HUES6 (cell line): ENCODE measurements at regions not wholly inside any gene's neighbourhood (a gene's known extent, or its start where the extent isn't known, plus 50 kb on each side); places are given as distances from the start of the nearest gene placed in this dataset.

Experiments used
- H3K27ac ChIP-seq: 2 replicates; pipeline ENCODE4 v1.7.0; 2013; ENCODE audit warnings: low read depth, mild to moderate bottlenecking, low read length, inconsistent platforms
- H3K27me3 ChIP-seq: 2 replicates; pipeline ENCODE4 v1.6.1; 2013; ENCODE audit warnings: low read length; ENCODE audit not compliant: control insufficient read depth, insufficient read depth
- H3K36me3 ChIP-seq: 2 replicates; pipeline ENCODE4 v1.6.1; 2013; ENCODE audit warnings: low read length; ENCODE audit not compliant: control insufficient read depth, insufficient read depth
- H3K4me1 ChIP-seq: 2 replicates; pipeline ENCODE4 v1.6.1; 2013; ENCODE audit warnings: low read length; ENCODE audit not compliant: control insufficient read depth, insufficient read depth
- H3K4me3 ChIP-seq: 2 replicates; pipeline ENCODE4 v1.5.1; 2013; ENCODE audit warnings: low read depth, low read length
- H3K9ac ChIP-seq: one replicate; pipeline ENCODE4 v1.6.1; 2013; ENCODE audit warnings: mild to moderate bottlenecking, low read length
- H3K9me3 ChIP-seq: 2 replicates; pipeline ENCODE4 v1.6.1; 2013; ENCODE audit warnings: low read depth, low read length; ENCODE audit not compliant: control insufficient read depth, insufficient read depth

GRCh38 chr5:158606233-158606632 lies 493.5 kb downstream of the EBF1 start:
- H3K4me1 ChIP-seq, result no peaks in the 10 kb centered on the region
- no peaks in the 10 kb centered on the region for H3K27me3 ChIP-seq
- no peak overlapping the region for H3K4me3 ChIP-seq
- H3K27ac ChIP-seq, result no peak overlapping the region
- no peaks in the 10 kb centered on the region for H3K36me3 ChIP-seq
- no peak overlapping the region for H3K9ac ChIP-seq
- no peaks in the 10 kb centered on the region for H3K9me3 ChIP-seq

DNA sequence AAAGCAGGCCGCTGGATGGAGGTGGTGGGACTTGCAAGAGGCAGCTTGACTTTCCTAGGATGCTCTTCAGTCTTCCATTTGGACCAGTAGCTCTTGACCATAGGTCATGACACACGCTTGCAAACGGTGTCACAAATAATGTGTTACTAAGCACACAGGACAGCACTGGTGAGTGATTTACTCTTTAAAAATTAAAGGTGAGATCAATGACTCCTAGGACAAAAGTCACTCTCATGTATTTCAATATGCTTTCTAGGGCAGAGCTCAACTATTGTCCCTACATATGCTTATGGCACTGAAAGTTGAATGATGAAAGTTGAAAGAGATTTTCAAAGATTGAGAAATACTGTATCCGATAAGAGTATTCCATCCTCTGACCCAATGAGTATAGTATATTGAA lies 496.7 kb downstream of the EBF1 start:
- peaks cover under 1% of the 10 kb centered on the region; the same call in 1 of the 2 replicates for H3K9me3 ChIP-seq
- H3K36me3 ChIP-seq, result no peaks in the 10 kb centered on the region
- H3K27me3 ChIP-seq, result no peaks in the 10 kb centered on the region
- H3K9ac ChIP-seq, result no peak overlapping the region
- H3K27ac ChIP-seq, result no peak overlapping the region
- H3K4me1 ChIP-seq, result no peaks in the 10 kb centered on the region
- H3K4me3 ChIP-seq, result no peak overlapping the region

GRCh38 chr5:158601118-158601517 lies 498.6 kb downstream of the EBF1 start:
- Histone ChIP-seq H3K36me3 (no peaks in the 10 kb centered on the region), H3K9ac (no peak overlapping the region), H3K9me3 (peaks cover 9% of the 10 kb centered on the region; the same call in 1 of the 2 replicates), H3K27me3 (no peaks in the 10 kb centered on the region), H3K4me1 (no peaks in the 10 kb centered on the region), H3K4me3 (no peak overlapping the region), H3K27ac (no peak overlapping the region)

- H3K36me3 ChIP-seq, result no peaks in the 10 kb centered on the region
- H3K4me1 ChIP-seq, result no peaks in the 10 kb centered on the region
- H3K4me3 ChIP-seq, result no peak overlapping the region
- H3K9me3 ChIP-seq, result peaks cover 9% of the 10 kb centered on the region; the same call in 1 of the 2 replicates
- H3K27ac ChIP-seq, result no peak overlapping the region
- no peak overlapping the region for H3K9ac ChIP-seq
- no peaks in the 10 kb centered on the region for H3K27me3 ChIP-seq
These were observed 499.0 kb downstream of the EBF1 start for GRCh38 chr5:158600679-158601078.

GRCh38 chr5:158599157-158599556 lies 500.6 kb downstream of the EBF1 start:
- Histone ChIP-seq H3K36me3 (no peaks in the 10 kb centered on the region), H3K4me1 (no peaks in the 10 kb centered on the region), H3K9me3 (peaks cover 9% of the 10 kb centered on the region; the same call in 1 of the 2 replicates), H3K27ac (no peak overlapping the region), H3K27me3 (no peaks in the 10 kb centered on the region), H3K9ac (no peak overlapping the region), H3K4me3 (no peak overlapping the region)

DNA sequence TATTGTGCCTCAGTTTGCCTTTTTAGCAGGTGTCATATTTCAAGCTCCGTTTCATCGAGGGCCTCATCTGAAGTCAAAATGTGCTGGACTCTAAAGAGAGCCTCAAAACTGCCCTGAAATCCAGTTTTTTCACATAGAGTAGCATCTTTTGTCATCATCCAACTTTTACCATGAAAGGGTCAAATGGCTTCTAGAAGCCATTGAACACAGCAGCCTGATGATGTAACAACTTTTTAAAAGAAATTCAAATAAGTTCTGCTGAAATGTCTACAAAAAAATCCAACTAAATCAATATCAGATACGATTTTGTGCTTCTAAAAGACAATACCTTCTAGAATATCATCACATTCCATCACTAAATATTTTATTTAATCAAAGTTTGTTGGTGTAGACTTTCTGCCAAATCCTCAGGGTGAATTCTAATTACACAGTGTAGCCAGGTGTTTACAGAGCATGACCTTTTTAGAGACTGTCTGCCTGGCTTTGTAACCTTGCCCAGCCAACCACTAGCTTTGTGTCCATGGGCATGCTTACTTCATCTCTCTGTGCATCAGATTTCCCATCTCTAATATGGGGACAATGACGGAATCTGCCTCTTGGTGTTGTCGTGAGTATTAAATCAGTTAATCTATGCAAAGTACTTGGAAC lies 505.0 kb downstream of the EBF1 start:
- Histone ChIP-seq H3K9me3 (peaks cover 9% of the 10 kb centered on the region; the same call in 1 of the 2 replicates), H3K9ac (no peak overlapping the region), H3K27me3 (no peaks in the 10 kb centered on the region), H3K36me3 (no peaks in the 10 kb centered on the region), H3K27ac (no peak overlapping the region), H3K4me3 (no peak overlapping the region), H3K4me1 (peaks cover 18% of the 10 kb centered on the region)

- Histone ChIP-seq H3K36me3 (no peaks in the 10 kb centered on the region), H3K9ac (no peak overlapping the region), H3K4me3 (no peak overlapping the region), H3K9me3 (peaks cover 9% of the 10 kb centered on the region; the same call in 1 of the 2 replicates), H3K27me3 (no peaks in the 10 kb centered on the region), H3K27ac (no peak overlapping the region), H3K4me1 (peaks cover 18% of the 10 kb centered on the region)
These were observed 505.8 kb downstream of the EBF1 start for GRCh38 chr5:158593925-158594324.

DNA sequence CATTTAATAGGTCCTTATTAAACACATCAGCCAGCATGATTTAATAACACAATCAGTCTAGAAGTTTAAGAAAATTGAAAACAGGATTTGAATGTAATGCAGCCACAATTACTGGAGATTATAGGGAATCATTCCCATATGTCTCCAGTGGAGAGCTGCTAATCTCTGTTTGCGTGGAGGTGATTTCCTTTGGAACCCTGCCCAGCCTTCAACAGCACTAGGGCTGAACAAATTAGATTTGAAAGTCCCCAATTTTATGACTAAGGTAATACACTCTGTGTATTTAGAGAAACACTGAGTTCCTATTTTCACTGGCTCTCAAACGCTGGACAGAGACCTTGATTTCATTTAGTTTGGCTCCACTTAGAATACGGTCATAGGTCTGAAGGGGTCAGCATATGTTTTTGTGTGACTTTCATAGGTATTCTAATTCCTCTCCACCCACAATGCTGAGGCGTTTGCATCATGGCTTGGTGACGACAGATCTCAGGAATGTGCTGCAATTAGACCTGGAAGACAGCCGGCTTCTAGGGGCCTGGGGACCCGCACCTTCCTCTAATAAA lies 508.3 kb downstream of the EBF1 start:
- H3K4me3 ChIP-seq, result no peak overlapping the region
- H3K36me3 ChIP-seq, result no peaks in the 10 kb centered on the region
- no peaks in the 10 kb centered on the region for H3K27me3 ChIP-seq
- peak overlapping the region; percentile 40 for H3K9ac ChIP-seq
- peak overlapping the region; percentile 71; the same call in 1 of the 2 replicates for H3K27ac ChIP-seq
- H3K9me3 ChIP-seq, result no peaks in the 10 kb centered on the region
- H3K4me1 ChIP-seq, result peaks cover 18% of the 10 kb centered on the region

DNA sequence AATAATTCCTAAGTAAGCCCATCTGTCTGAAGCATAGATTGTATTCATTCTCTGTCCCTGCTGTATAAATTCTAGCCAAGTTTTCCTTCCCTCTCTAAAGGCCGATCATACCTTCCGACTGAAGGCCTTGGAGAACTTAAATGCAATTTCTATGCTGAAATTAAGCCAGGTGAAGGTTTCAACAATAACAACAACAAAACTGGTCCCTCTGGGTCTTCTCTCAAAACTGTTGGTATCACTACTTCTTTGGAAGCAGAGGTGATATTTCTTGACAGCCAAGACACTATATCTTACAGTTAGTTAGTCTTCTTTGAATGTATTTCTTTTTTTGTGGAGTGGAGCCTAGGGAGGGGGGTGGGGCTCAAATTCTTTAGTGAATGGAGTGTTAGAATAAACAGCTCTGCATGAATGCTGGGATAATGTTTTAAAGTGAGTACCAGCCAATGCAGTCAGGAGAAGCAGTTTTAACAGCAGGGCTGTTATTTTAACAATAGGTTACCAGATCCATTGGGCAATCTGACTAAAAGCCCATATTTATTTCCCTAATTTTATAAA lies 508.9 kb downstream of the EBF1 start:
- no peak overlapping the region; the same call in 1 of the 2 replicates for H3K4me3 ChIP-seq
- no peaks in the 10 kb centered on the region for H3K9me3 ChIP-seq
- H3K36me3 ChIP-seq, result no peaks in the 10 kb centered on the region
- no peaks in the 10 kb centered on the region for H3K27me3 ChIP-seq
- peak overlapping the region; percentile 71; the same call in 1 of the 2 replicates for H3K27ac ChIP-seq
- H3K9ac ChIP-seq, result no peak overlapping the region
- peaks cover 18% of the 10 kb centered on the region for H3K4me1 ChIP-seq

- no peak overlapping the region for H3K9ac ChIP-seq
- H3K27ac ChIP-seq, result no peak overlapping the region
- H3K9me3 ChIP-seq, result no peaks in the 10 kb centered on the region
These were observed 509.8 kb downstream of the EBF1 start for GRCh38 chr5:158589939-158590338.

GRCh38 chr5:158588617-158589016 lies 511.1 kb downstream of the EBF1 start:
- no peak overlapping the region for H3K4me3 ChIP-seq
- no peaks in the 10 kb centered on the region for H3K27me3 ChIP-seq
- no peaks in the 10 kb centered on the region for H3K9me3 ChIP-seq
- H3K4me1 ChIP-seq, result peaks cover 18% of the 10 kb centered on the region
- no peaks in the 10 kb centered on the region for H3K36me3 ChIP-seq
- H3K9ac ChIP-seq, result no peak overlapping the region
- H3K27ac ChIP-seq, result no peak overlapping the region

More at GRCh38 chr5:158589939-158590338, 509.8 kb downstream of the EBF1 start:
- no peaks in the 10 kb centered on the region for H3K27me3 ChIP-seq
- no peak overlapping the region for H3K4me3 ChIP-seq
- H3K36me3 ChIP-seq, result no peaks in the 10 kb centered on the region
- peaks cover 18% of the 10 kb centered on the region for H3K4me1 ChIP-seq
